NT2/D1 (cell line): ENCODE measurements at regions not wholly inside any gene's neighbourhood (a gene's known extent, or its start where the extent isn't known, plus 50 kb on each side); places are given as distances from the start of the nearest gene placed in this dataset.

Experiments used
- SUZ12 ChIP-seq: IDR thresholded peaks from 2 replicates; pipeline ENCODE4 v1.6.1; 2011; ENCODE audit not compliant: insufficient read length, insufficient read depth; ENCODE audit errors: extremely low read depth
- YY1 ChIP-seq: IDR thresholded peaks from 2 replicates; pipeline ENCODE4 v1.6.1; 2011; ENCODE audit not compliant: insufficient read length, insufficient read depth

GRCh38 chr6:6483733-6484132 is 104.8 kb upstream of the LY86 start:
- TF ChIP-seq YY1 (no peak), SUZ12 (no peak)
